ENCODE measurements at regions not wholly inside any gene's neighbourhood (a gene's known extent, or its start where the extent isn't known, plus 50 kb on each side); places are given as distances from the start of the nearest gene placed in this dataset.

GRCh38 chr20:11651138-11651537 lies 266.6 kb upstream of the BTBD3 start:
- Histone ChIP-seq H3K4me3 (ENCODE audit: low read depth in 2 of 2, low read length in 2 of 2) (no peak overlapping the region), H3K4me1 (ENCODE audit: control insufficient read depth, insufficient read depth, low read length) (no peaks in the 10 kb centered on the region), H3K36me3 (ENCODE audit: control insufficient read depth, insufficient read depth, low read length) (no peaks in the 10 kb centered on the region), H3K27ac (ENCODE audit: low read length) (no peak overlapping the region), H3K27me3 (ENCODE audit: control insufficient read depth, insufficient read depth, low read length) (no peaks in the 10 kb centered on the region), H3K9me3 (ENCODE audit: control insufficient read depth, insufficient read depth, low read depth, low read length) (no peaks in the 10 kb centered on the region)
- ChIA-PET CTCF (no interaction called here), POLR2A (no interaction called here)
- no TSS peak for BruUV-seq (replicated peaks)
- ATAC-seq, result no peak
- in situ Hi-C loops (cut with HindIII; ENCODE audit: low pct_unique_long_range_greater_than_20kb, low sequenced_read_pairs), result no loop called here
- intact Hi-C loops (cut with micrococcal nuclease; ENCODE audit: unreplicated experiment), result no loop called here
- DNase-seq (ENCODE audit: low read depth, low spot score), result no peak
- TF ChIP-seq CTCF (IDR thresholded peaks at IDR 0.05) (no peak), SIN3A (IDR thresholded peaks at IDR 0.05; ENCODE audit: borderline replicate concordance, insufficient read depth, low read depth, low read length) (no peak), POLR2AphosphoS5 (IDR thresholded peaks at IDR 0.05; ENCODE audit: low read depth, low read length) (no peak), TCF7L2 (IDR thresholded peaks at IDR 0.05; ENCODE audit: low read depth, low read length) (no peak), REST (IDR thresholded peaks at IDR 0.05; ENCODE audit: insufficient read depth in 1 of 2, low read depth in 2 of 2, low read length in 1 of 2) (no peak)

- in situ Hi-C loops (cut with HindIII; ENCODE audit: low pct_unique_long_range_greater_than_20kb, low sequenced_read_pairs) (no loop called here), intact Hi-C loops (cut with micrococcal nuclease; ENCODE audit: unreplicated experiment) (no loop called here)
- no peaks in the 10 kb centered on the region for H3K27me3 ChIP-seq (ENCODE audit: control insufficient read depth, insufficient read depth, low read length)
- BruUV-seq (replicated peaks), result no TSS peak
- no peaks in the 10 kb centered on the region for H3K4me1 ChIP-seq (ENCODE audit: control insufficient read depth, insufficient read depth, low read length)
- ATAC-seq (no peak), DNase-seq (ENCODE audit: low read depth, low spot score) (no peak)
- no peaks in the 10 kb centered on the region for H3K36me3 ChIP-seq (ENCODE audit: control insufficient read depth, insufficient read depth, low read length)
- ChIA-PET CTCF (no interaction called here), POLR2A (no interaction called here)
- no peaks in the 10 kb centered on the region for H3K9me3 ChIP-seq (ENCODE audit: control insufficient read depth, insufficient read depth, low read depth, low read length)
- TF ChIP-seq POLR2AphosphoS5 (IDR thresholded peaks at IDR 0.05; ENCODE audit: low read depth, low read length) (no peak), TCF7L2 (IDR thresholded peaks at IDR 0.05; ENCODE audit: low read depth, low read length) (no peak), SIN3A (IDR thresholded peaks at IDR 0.05; ENCODE audit: borderline replicate concordance, insufficient read depth, low read depth, low read length) (no peak), CTCF (IDR thresholded peaks at IDR 0.05) (no peak), REST (IDR thresholded peaks at IDR 0.05; ENCODE audit: insufficient read depth in 1 of 2, low read depth in 2 of 2, low read length in 1 of 2) (no peak)
- no peak overlapping the region for H3K4me3 ChIP-seq (ENCODE audit: low read depth in 2 of 2, low read length in 2 of 2)
- H3K27ac ChIP-seq (ENCODE audit: low read length), result no peak overlapping the region
These were observed 266.0 kb upstream of the BTBD3 start for GRCh38 chr20:11651647-11652046.

Measured in Panc1 (cell line).